Adrenal gland (tissue), 5 donors: ENCODE measurements at regions not wholly inside any gene's neighbourhood (a gene's known extent, or its start where the extent isn't known, plus 50 kb on each side); places are given as distances from the start of the nearest gene placed in this dataset.

Source experiments
- CTCF ChIP-seq, 6 experiments: fragments of 450-650 bp in 4 of 6; fragments of 200-600 bp in 2 of 6; sonication (generic) in 1 of 6; IDR thresholded peaks; 1 replicate in 5 of 6; 2 replicates in 1 of 6; pipeline versions ENCODE4 v1.5.1 to v1.8.0; 2016 to 2021; ENCODE audit warnings: antibody characterized with exemption in 6 of 6, mild to moderate bottlenecking in 2 of 6, moderate library complexity in 1 of 6
- POLR2A ChIP-seq, 2 donors: fragments of 450-650 bp; IDR thresholded peaks; one replicate each; pipeline ENCODE4 v1.6.1; 2017; ENCODE audit warnings: antibody characterized with exemption in 2 of 2, mild to moderate bottlenecking in 2 of 2, moderate library complexity in 1 of 2
- donor health status: DM: no; HTN: no; CAD: no.

GRCh38 chr9:96023486-96023885 lies 148.0 kb downstream of the ERCC6L2 start:
- TF ChIP-seq CTCF (IDR thresholded peaks at IDR 0.05) (no peak), POLR2A (IDR thresholded peaks at IDR 0.05) (no peak)
